ENCODE measurements at regions not wholly inside any gene's neighbourhood (a gene's known extent, or its start where the extent isn't known, plus 50 kb on each side); places are given as distances from the start of the nearest gene placed in this dataset.
"Not testable (repeated sequence)": the region's sequence is repeated elsewhere in the genome, so short reads cannot be mapped to it uniquely, and the experiment has no call there.

GRCh38 chr2:44051593-44052347 lies 56.0 kb upstream of the LRPPRC start:
- no peak for DNase-seq

GRCh38 chr2:44052584-44052983 lies 56.8 kb upstream of the LRPPRC start:
- DNase-seq: no peak

- DNase-seq: no peak
These were observed 57.3 kb upstream of the LRPPRC start for GRCh38 chr2:44053052-44053451.

GRCh38 chr2:44053456-44053855 lies 57.7 kb upstream of the LRPPRC start:
- no peak for DNase-seq

- DNase-seq: no peak
These were observed 59.4 kb upstream of the LRPPRC start for GRCh38 chr2:44055229-44055628.

- DNase-seq: no peak
These were observed 59.9 kb upstream of the LRPPRC start for GRCh38 chr2:44055664-44056063.

GRCh38 chr2:44056947-44057346 lies 61.2 kb upstream of the LRPPRC start:
- no peak for DNase-seq

- DNase-seq: not testable (repeated sequence)
These were observed 64.5 kb upstream of the LRPPRC start for GRCh38 chr2:44060286-44060685.

GRCh38 chr2:44060990-44061389 lies 65.2 kb upstream of the LRPPRC start:
- no peak for DNase-seq

GRCh38 chr2:44061469-44061868 lies 65.7 kb upstream of the LRPPRC start:
- DNase-seq: no peak

GRCh38 chr2:44061876-44062275 lies 66.1 kb upstream of the LRPPRC start:
- no peak for DNase-seq

GRCh38 chr2:44063033-44063432 lies 67.2 kb upstream of the LRPPRC start:
- no peak for DNase-seq

- not testable (repeated sequence) for DNase-seq
These were observed 68.5 kb upstream of the LRPPRC start for GRCh38 chr2:44064281-44064680.

GRCh38 chr2:44067012-44067790 lies 71.4 kb upstream of the LRPPRC start:
- DNase-seq: not testable (repeated sequence)

- DNase-seq: not testable (repeated sequence)
These were observed 72.0 kb upstream of the LRPPRC start for GRCh38 chr2:44067791-44068181.

- no peak for DNase-seq
These were observed 75.8 kb upstream of the LRPPRC start for GRCh38 chr2:44071454-44072046.

GRCh38 chr2:44073667-44074066 lies 77.9 kb upstream of the LRPPRC start:
- DNase-seq: not testable (repeated sequence)

- not testable (repeated sequence) for DNase-seq
These were observed 79.0 kb upstream of the LRPPRC start for GRCh38 chr2:44074795-44075194.

- DNase-seq: no peak
These were observed 79.8 kb upstream of the LRPPRC start for GRCh38 chr2:44075541-44075940.

GRCh38 chr2:44077942-44078511 lies 82.2 kb upstream of the LRPPRC start:
- no peak for DNase-seq

- DNase-seq: no peak
These were observed 83.9 kb upstream of the LRPPRC start for GRCh38 chr2:44079686-44080085.

GRCh38 chr2:44083054-44083453 lies 85.6 kb upstream of the PPM1B start:
- no peak for DNase-seq

GRCh38 chr2:44084850-44085249 lies 83.8 kb upstream of the PPM1B start:
- no peak for DNase-seq

GRCh38 chr2:44086629-44087028 lies 82.0 kb upstream of the PPM1B start:
- no peak for DNase-seq
